ENCODE measurements at regions not wholly inside any gene's neighbourhood (a gene's known extent, or its start where the extent isn't known, plus 50 kb on each side); places are given as distances from the start of the nearest gene placed in this dataset.
A peak's percentile ranks its signal among the peaks of the same experiment; 100 is the strongest.
"Not testable (repeated sequence)": the region's sequence is repeated elsewhere in the genome, so short reads cannot be mapped to it uniquely, and the experiment has no call there.

GRCh38 chr19:5241896-5242295 lies 98.7 kb downstream of the PTPRS start:
- H3K36me3 Mint-ChIP-seq; H3K9me3 Mint-ChIP-seq; H3K4me1 ChIP-seq (ENCODE audit: insufficient read depth, low read length); H3K4me3 Mint-ChIP-seq; H3K27ac Mint-ChIP-seq; H3K27ac ChIP-seq (ENCODE audit: low read depth, low read length); intact Hi-C loops (cut with micrococcal nuclease); DNase-seq; H3K4me3 ChIP-seq (ENCODE audit: low read length in 2 of 2); H3K36me3 ChIP-seq (ENCODE audit: insufficient read depth, low read length); H3K4me1 Mint-ChIP-seq; H3K27me3 ChIP-seq (ENCODE audit: insufficient read depth, low read length); POLR2A ChIA-PET (ENCODE audit: partially characterized antibody); CTCF ChIA-PET (ENCODE audit: partially characterized antibody); H3K9me3 ChIP-seq (ENCODE audit: control insufficient read depth in 1 of 2, low read length in 2 of 2): not testable (repeated sequence)
- H3K27me3 Mint-ChIP-seq: peaks cover 3 to 12% of the 10 kb centered on the region in 2 donors

GRCh38 chr19:5240011-5240410 lies 100.6 kb downstream of the PTPRS start:
- Histone ChIP-seq H3K27ac (ENCODE audit: low read depth, low read length) (no peak overlapping the region), H3K36me3 (ENCODE audit: insufficient read depth, low read length) (no peaks in the 10 kb centered on the region), H3K4me3 (ENCODE audit: low read length in 2 of 2) (no peak overlapping the region), H3K9me3 (ENCODE audit: control insufficient read depth in 1 of 2, low read length in 2 of 2) (no peaks in the 10 kb centered on the region), H3K4me1 (ENCODE audit: insufficient read depth, low read length) (no peaks in the 10 kb centered on the region), H3K27me3 (ENCODE audit: insufficient read depth, low read length) (no peaks in the 10 kb centered on the region)
- ChIA-PET CTCF (ENCODE audit: partially characterized antibody) (no interaction called here), POLR2A (ENCODE audit: partially characterized antibody) (no interaction called here)
- Mint-ChIP-seq H3K36me3 (no peaks in the 10 kb centered on the region), H3K4me1 (peaks cover 0 to 2% (median 0%) of the 10 kb centered on the region in 4 donors), H3K27me3 (peaks cover 0 to 5% of the 10 kb centered on the region in 2 donors), H3K9me3 (no peaks in the 10 kb centered on the region), H3K4me3 (no peak overlapping the region), H3K27ac (peak overlapping the region in 1 of 7 donors; percentile 32)
- intact Hi-C loops (cut with micrococcal nuclease): no loop called here
- no peak for DNase-seq

- H3K4me3 ChIP-seq (ENCODE audit: low read length in 2 of 2): no peak overlapping the region
- Mint-ChIP-seq H3K27ac (no peak overlapping the region), H3K36me3 (no peaks in the 10 kb centered on the region), H3K4me3 (peak overlapping the region in 1 of 8 donors; percentile 45), H3K4me1 (peaks cover 0 to 2% (median 0%) of the 10 kb centered on the region in 4 donors), H3K27me3 (peaks cover 0 to 5% of the 10 kb centered on the region in 2 donors), H3K9me3 (no peaks in the 10 kb centered on the region)
- no peaks in the 10 kb centered on the region for H3K4me1 ChIP-seq (ENCODE audit: insufficient read depth, low read length)
- no peaks in the 10 kb centered on the region for H3K27me3 ChIP-seq (ENCODE audit: insufficient read depth, low read length)
- H3K36me3 ChIP-seq (ENCODE audit: insufficient read depth, low read length): no peaks in the 10 kb centered on the region
- H3K27ac ChIP-seq (ENCODE audit: low read depth, low read length): no peak overlapping the region
- intact Hi-C loops (cut with micrococcal nuclease): no loop called here
- POLR2A ChIA-PET (ENCODE audit: partially characterized antibody): no interaction called here
- CTCF ChIA-PET (ENCODE audit: partially characterized antibody): no interaction called here
- no peaks in the 10 kb centered on the region for H3K9me3 ChIP-seq (ENCODE audit: control insufficient read depth in 1 of 2, low read length in 2 of 2)
- no peak for DNase-seq
Measured at GRCh38 chr19:5238700-5239099, 101.9 kb downstream of the PTPRS start.

GRCh38 chr19:5237939-5238480 lies 102.6 kb downstream of the PTPRS start:
- POLR2A ChIA-PET (ENCODE audit: partially characterized antibody): no interaction called here
- no peaks in the 10 kb centered on the region for H3K9me3 ChIP-seq (ENCODE audit: control insufficient read depth in 1 of 2, low read length in 2 of 2)
- Mint-ChIP-seq H3K4me3 (no peak overlapping the region), H3K27ac (no peak overlapping the region), H3K27me3 (peaks cover 0 to 5% of the 10 kb centered on the region in 2 donors), H3K9me3 (no peaks in the 10 kb centered on the region), H3K4me1 (peaks cover 0 to 2% (median 0%) of the 10 kb centered on the region in 4 donors), H3K36me3 (no peaks in the 10 kb centered on the region)
- H3K27me3 ChIP-seq (ENCODE audit: insufficient read depth, low read length): no peaks in the 10 kb centered on the region
- intact Hi-C loops (cut with micrococcal nuclease): no loop called here
- CTCF ChIA-PET (ENCODE audit: partially characterized antibody): no interaction called here
- no peak overlapping the region for H3K27ac ChIP-seq (ENCODE audit: low read depth, low read length)
- no peak for DNase-seq
- H3K4me3 ChIP-seq (ENCODE audit: low read length in 2 of 2): no peak overlapping the region
- H3K4me1 ChIP-seq (ENCODE audit: insufficient read depth, low read length): no peaks in the 10 kb centered on the region
- H3K36me3 ChIP-seq (ENCODE audit: insufficient read depth, low read length): no peaks in the 10 kb centered on the region

GRCh38 chr19:5237190-5237780 lies 103.3 kb downstream of the PTPRS start:
- Histone ChIP-seq H3K4me1 (ENCODE audit: insufficient read depth, low read length) (no peaks in the 10 kb centered on the region), H3K27me3 (ENCODE audit: insufficient read depth, low read length) (no peaks in the 10 kb centered on the region), H3K9me3 (ENCODE audit: control insufficient read depth in 1 of 2, low read length in 2 of 2) (no peaks in the 10 kb centered on the region), H3K27ac (ENCODE audit: low read depth, low read length) (no peak overlapping the region), H3K36me3 (ENCODE audit: insufficient read depth, low read length) (no peaks in the 10 kb centered on the region), H3K4me3 (ENCODE audit: low read length in 2 of 2) (no peak overlapping the region)
- ChIA-PET CTCF (ENCODE audit: partially characterized antibody) (no interaction called here), POLR2A (ENCODE audit: partially characterized antibody) (no interaction called here)
- intact Hi-C loops (cut with micrococcal nuclease): no loop called here
- Mint-ChIP-seq H3K4me3 (no peak overlapping the region), H3K36me3 (no peaks in the 10 kb centered on the region), H3K4me1 (peaks cover 0 to 2% (median 0%) of the 10 kb centered on the region in 4 donors), H3K9me3 (no peaks in the 10 kb centered on the region), H3K27me3 (peaks cover 0 to 5% of the 10 kb centered on the region in 2 donors), H3K27ac (no peak overlapping the region)
- DNase-seq: no peak

GRCh38 chr19:5235458-5236219 lies 105.0 kb downstream of the PTPRS start:
- no peaks in the 10 kb centered on the region for H3K36me3 Mint-ChIP-seq
- ChIA-PET POLR2A (ENCODE audit: partially characterized antibody) (no interaction called here), CTCF (ENCODE audit: partially characterized antibody) (no interaction called here)
- no peak overlapping the region for H3K27ac Mint-ChIP-seq
- H3K4me1 Mint-ChIP-seq: peaks cover 0 to 2% (median 0%) of the 10 kb centered on the region in 4 donors
- H3K27me3 ChIP-seq (ENCODE audit: insufficient read depth, low read length): no peaks in the 10 kb centered on the region
- H3K27ac ChIP-seq (ENCODE audit: low read depth, low read length): no peak overlapping the region
- no peaks in the 10 kb centered on the region for H3K4me1 ChIP-seq (ENCODE audit: insufficient read depth, low read length)
- H3K4me3 ChIP-seq (ENCODE audit: low read length in 2 of 2): no peak overlapping the region
- no peaks in the 10 kb centered on the region for H3K36me3 ChIP-seq (ENCODE audit: insufficient read depth, low read length)
- H3K9me3 Mint-ChIP-seq: no peaks in the 10 kb centered on the region
- peaks cover 0 to 5% of the 10 kb centered on the region in 2 donors for H3K27me3 Mint-ChIP-seq
- no peaks in the 10 kb centered on the region for H3K9me3 ChIP-seq (ENCODE audit: control insufficient read depth in 1 of 2, low read length in 2 of 2)
- DNase-seq: no peak
- no peak overlapping the region for H3K4me3 Mint-ChIP-seq
- intact Hi-C loops (cut with micrococcal nuclease): no loop called here

- Histone ChIP-seq H3K27ac (ENCODE audit: low read depth, low read length) (no peak overlapping the region), H3K9me3 (ENCODE audit: control insufficient read depth in 1 of 2, low read length in 2 of 2) (no peaks in the 10 kb centered on the region), H3K27me3 (ENCODE audit: insufficient read depth, low read length) (no peaks in the 10 kb centered on the region), H3K36me3 (ENCODE audit: insufficient read depth, low read length) (no peaks in the 10 kb centered on the region), H3K4me1 (ENCODE audit: insufficient read depth, low read length) (no peaks in the 10 kb centered on the region), H3K4me3 (ENCODE audit: low read length in 2 of 2) (no peak overlapping the region)
- Mint-ChIP-seq H3K27me3 (peaks cover 3 to 4% of the 10 kb centered on the region in 2 donors), H3K9me3 (no peaks in the 10 kb centered on the region), H3K4me1 (peaks cover 0 to 5% (median 2%) of the 10 kb centered on the region in 4 donors), H3K4me3 (no peak overlapping the region), H3K27ac (no peak overlapping the region), H3K36me3 (no peaks in the 10 kb centered on the region)
- POLR2A ChIA-PET (ENCODE audit: partially characterized antibody): no interaction called here
- no peak for DNase-seq
- intact Hi-C loops (cut with micrococcal nuclease): no loop called here
- CTCF ChIA-PET (ENCODE audit: partially characterized antibody): no interaction called here
Measured at GRCh38 chr19:5234412-5234811, 106.2 kb downstream of the PTPRS start.
